ENCODE measurements at regions not wholly inside any gene's neighbourhood (a gene's known extent, or its start where the extent isn't known, plus 50 kb on each side); places are given as distances from the start of the nearest gene placed in this dataset.
A peak's percentile ranks its signal among the peaks of the same experiment; 100 is the strongest.
"Not testable (repeated sequence)": the region's sequence is repeated elsewhere in the genome, so short reads cannot be mapped to it uniquely, and the experiment has no call there.

GRCh38 chr12:127810459-127810858, 456.5 kb upstream of the TMEM132C start:
- WGBS (ENCODE audit: insufficient coverage) = 20% methylated on average over 2 of the region's 4 CpGs
- H3K36me3 ChIP-seq (ENCODE audit: control insufficient read depth in 4 of 4, insufficient read depth in 4 of 4, low read length in 3 of 4); POLR2A ChIA-PET; H3K27me3 ChIP-seq (replicated peaks in 2 of 5; ENCODE audit: control insufficient read depth in 4 of 5, insufficient read depth in 5 of 5, low read length in 4 of 5); H3K9me3 ChIP-seq (ENCODE audit: control extremely low read depth in 1 of 5, control insufficient read depth in 4 of 5, insufficient read depth in 2 of 5, low read depth in 1 of 5, low read length in 4 of 5); H3K4me3 ChIP-seq (ENCODE audit: control insufficient read depth in 1 of 7, extremely low read depth in 1 of 7, insufficient read depth in 4 of 7, low read depth in 2 of 7, low read length in 6 of 7); DNase-seq: not testable (repeated sequence)
- peak overlapping the region in 1 of 2 experiments; percentile 62 for H3K27ac ChIP-seq (ENCODE audit: insufficient read depth in 1 of 2, low read depth in 1 of 2, low read length in 2 of 2, poor library complexity in 1 of 2, severe bottlenecking in 2 of 2)
- H3K4me1 ChIP-seq (ENCODE audit: control extremely low read depth in 1 of 4, control insufficient read depth in 4 of 4, insufficient read depth in 4 of 4, low read length in 3 of 4) = peaks cover 0 to 16% (median 0%) of the 10 kb centered on the region in 4 experiments
- CTCF ChIA-PET = interaction anchor here (1.2 to 1.5 kb wide), 2 partner anchors 10 to 48 kb away, joined by 3 to 6 read pairs; no protein-coding TSS in a partner anchor

- 34% methylated on average over 7 of the region's 7 CpGs for WGBS (ENCODE audit: insufficient coverage)
- peaks cover 0 to 16% (median 0%) of the 10 kb centered on the region in 4 experiments for H3K4me1 ChIP-seq (ENCODE audit: control extremely low read depth in 1 of 4, control insufficient read depth in 4 of 4, insufficient read depth in 4 of 4, low read length in 3 of 4)
- H3K9me3 ChIP-seq (ENCODE audit: control extremely low read depth in 1 of 5, control insufficient read depth in 4 of 5, insufficient read depth in 2 of 5, low read depth in 1 of 5, low read length in 4 of 5) = peaks cover 0 to 2% (median 0%) of the 10 kb centered on the region in 5 experiments
- no peak overlapping the region for H3K27ac ChIP-seq (ENCODE audit: insufficient read depth in 1 of 2, low read depth in 1 of 2, low read length in 2 of 2, poor library complexity in 1 of 2, severe bottlenecking in 2 of 2)
- ChIA-PET POLR2A (no interaction called here), CTCF (interaction anchor here (1.3 kb wide), 1 partner anchor 134 kb away, joined by 3 read pairs; no protein-coding TSS in a partner anchor)
- H3K27me3 ChIP-seq (replicated peaks in 2 of 5; ENCODE audit: control insufficient read depth in 4 of 5, insufficient read depth in 5 of 5, low read length in 4 of 5) = no peaks in the 10 kb centered on the region
- no peaks in the 10 kb centered on the region for H3K36me3 ChIP-seq (ENCODE audit: control insufficient read depth in 4 of 4, insufficient read depth in 4 of 4, low read length in 3 of 4)
- no peak for DNase-seq
- H3K4me3 ChIP-seq (ENCODE audit: control insufficient read depth in 1 of 7, extremely low read depth in 1 of 7, insufficient read depth in 4 of 7, low read depth in 2 of 7, low read length in 6 of 7) = no peak overlapping the region
Observed at GRCh38 chr12:127811988-127812387, 455.0 kb upstream of the TMEM132C start.

GRCh38 chr12:127813147-127813546, 453.8 kb upstream of the TMEM132C start:
- no peak overlapping the region for H3K4me3 ChIP-seq (ENCODE audit: control insufficient read depth in 1 of 7, extremely low read depth in 1 of 7, insufficient read depth in 4 of 7, low read depth in 2 of 7, low read length in 6 of 7)
- no peaks in the 10 kb centered on the region for H3K36me3 ChIP-seq (ENCODE audit: control insufficient read depth in 4 of 4, insufficient read depth in 4 of 4, low read length in 3 of 4)
- DNase-seq = no peak
- H3K27me3 ChIP-seq (replicated peaks in 2 of 5; ENCODE audit: control insufficient read depth in 4 of 5, insufficient read depth in 5 of 5, low read length in 4 of 5) = no peaks in the 10 kb centered on the region
- WGBS (ENCODE audit: insufficient coverage) = 100% methylated on average over 1 of the region's 2 CpGs
- H3K9me3 ChIP-seq (ENCODE audit: control extremely low read depth in 1 of 5, control insufficient read depth in 4 of 5, insufficient read depth in 2 of 5, low read depth in 1 of 5, low read length in 4 of 5) = peaks cover 0 to 2% (median 0%) of the 10 kb centered on the region in 5 experiments
- POLR2A ChIA-PET = interaction anchor here (0.6 kb wide), 1 partner anchor 8 kb away, joined by 3 read pairs; no protein-coding TSS in a partner anchor
- CTCF ChIA-PET = interaction anchor here (1.3 kb wide), 1 partner anchor 135 kb away, joined by 3 read pairs; no protein-coding TSS in a partner anchor
- H3K27ac ChIP-seq (ENCODE audit: insufficient read depth in 1 of 2, low read depth in 1 of 2, low read length in 2 of 2, poor library complexity in 1 of 2, severe bottlenecking in 2 of 2) = no peak overlapping the region
- H3K4me1 ChIP-seq (ENCODE audit: control extremely low read depth in 1 of 4, control insufficient read depth in 4 of 4, insufficient read depth in 4 of 4, low read length in 3 of 4) = peaks cover 0 to 16% (median 0%) of the 10 kb centered on the region in 4 experiments

- DNase-seq = peak; percentile 3 to 45 (median 40)
- Histone ChIP-seq H3K4me3 (ENCODE audit: control insufficient read depth in 1 of 7, extremely low read depth in 1 of 7, insufficient read depth in 4 of 7, low read depth in 2 of 7, low read length in 6 of 7) (no peak overlapping the region), H3K4me1 (ENCODE audit: control extremely low read depth in 1 of 4, control insufficient read depth in 4 of 4, insufficient read depth in 4 of 4, low read length in 3 of 4) (no peaks in the 10 kb centered on the region), H3K27me3 (replicated peaks in 2 of 5; ENCODE audit: control insufficient read depth in 4 of 5, insufficient read depth in 5 of 5, low read length in 4 of 5) (no peaks in the 10 kb centered on the region), H3K27ac (ENCODE audit: insufficient read depth in 1 of 2, low read depth in 1 of 2, low read length in 2 of 2, poor library complexity in 1 of 2, severe bottlenecking in 2 of 2) (no peak overlapping the region), H3K9me3 (ENCODE audit: control extremely low read depth in 1 of 5, control insufficient read depth in 4 of 5, insufficient read depth in 2 of 5, low read depth in 1 of 5, low read length in 4 of 5) (peaks cover 0 to 2% (median 0%) of the 10 kb centered on the region in 5 experiments), H3K36me3 (ENCODE audit: control insufficient read depth in 4 of 4, insufficient read depth in 4 of 4, low read length in 3 of 4) (no peaks in the 10 kb centered on the region)
- CTCF ChIA-PET = no interaction called here
- WGBS (ENCODE audit: insufficient coverage) = 100% methylated on average over 2 of the region's 4 CpGs
- POLR2A ChIA-PET = no interaction called here
Observed at GRCh38 chr12:127819056-127819455, 447.9 kb upstream of the TMEM132C start.

- no peak for DNase-seq
- 82% methylated on average over 3 of the region's 4 CpGs for WGBS (ENCODE audit: insufficient coverage)
- H3K4me3 ChIP-seq (ENCODE audit: control insufficient read depth in 1 of 7, extremely low read depth in 1 of 7, insufficient read depth in 4 of 7, low read depth in 2 of 7, low read length in 6 of 7) = no peak overlapping the region
- H3K27ac ChIP-seq (ENCODE audit: insufficient read depth in 1 of 2, low read depth in 1 of 2, low read length in 2 of 2, poor library complexity in 1 of 2, severe bottlenecking in 2 of 2) = no peak overlapping the region
- H3K36me3 ChIP-seq (ENCODE audit: control insufficient read depth in 4 of 4, insufficient read depth in 4 of 4, low read length in 3 of 4) = no peaks in the 10 kb centered on the region
- H3K27me3 ChIP-seq (replicated peaks in 2 of 5; ENCODE audit: control insufficient read depth in 4 of 5, insufficient read depth in 5 of 5, low read length in 4 of 5) = no peaks in the 10 kb centered on the region
- peaks cover 0 to 4% (median 2%) of the 10 kb centered on the region in 5 experiments for H3K9me3 ChIP-seq (ENCODE audit: control extremely low read depth in 1 of 5, control insufficient read depth in 4 of 5, insufficient read depth in 2 of 5, low read depth in 1 of 5, low read length in 4 of 5)
- POLR2A ChIA-PET = no interaction called here
- CTCF ChIA-PET = no interaction called here
- no peaks in the 10 kb centered on the region for H3K4me1 ChIP-seq (ENCODE audit: control extremely low read depth in 1 of 4, control insufficient read depth in 4 of 4, insufficient read depth in 4 of 4, low read length in 3 of 4)
Observed at GRCh38 chr12:127820271-127820670, 446.7 kb upstream of the TMEM132C start.

GRCh38 chr12:127820846-127821245, 446.1 kb upstream of the TMEM132C start:
- 97% methylated on average over 7 of the region's 7 CpGs for WGBS (ENCODE audit: insufficient coverage)
- no peak overlapping the region for H3K27ac ChIP-seq (ENCODE audit: insufficient read depth in 1 of 2, low read depth in 1 of 2, low read length in 2 of 2, poor library complexity in 1 of 2, severe bottlenecking in 2 of 2)
- DNase-seq = no peak
- H3K27me3 ChIP-seq (replicated peaks in 2 of 5; ENCODE audit: control insufficient read depth in 4 of 5, insufficient read depth in 5 of 5, low read length in 4 of 5) = no peaks in the 10 kb centered on the region
- H3K4me1 ChIP-seq (ENCODE audit: control extremely low read depth in 1 of 4, control insufficient read depth in 4 of 4, insufficient read depth in 4 of 4, low read length in 3 of 4) = no peaks in the 10 kb centered on the region
- H3K4me3 ChIP-seq (ENCODE audit: control insufficient read depth in 1 of 7, extremely low read depth in 1 of 7, insufficient read depth in 4 of 7, low read depth in 2 of 7, low read length in 6 of 7) = no peak overlapping the region
- POLR2A ChIA-PET = interaction anchor here (0.6 kb wide), 1 partner anchor 8 kb away, joined by 3 read pairs; no protein-coding TSS in a partner anchor
- H3K36me3 ChIP-seq (ENCODE audit: control insufficient read depth in 4 of 4, insufficient read depth in 4 of 4, low read length in 3 of 4) = no peaks in the 10 kb centered on the region
- H3K9me3 ChIP-seq (ENCODE audit: control extremely low read depth in 1 of 5, control insufficient read depth in 4 of 5, insufficient read depth in 2 of 5, low read depth in 1 of 5, low read length in 4 of 5) = peaks cover 0 to 4% (median 1%) of the 10 kb centered on the region in 5 experiments
- CTCF ChIA-PET = no interaction called here

GRCh38 chr12:127822809-127823411, 444.1 kb upstream of the TMEM132C start:
- Histone ChIP-seq H3K4me1 (ENCODE audit: control extremely low read depth in 1 of 4, control insufficient read depth in 4 of 4, insufficient read depth in 4 of 4, low read length in 3 of 4) (no peaks in the 10 kb centered on the region), H3K36me3 (ENCODE audit: control insufficient read depth in 4 of 4, insufficient read depth in 4 of 4, low read length in 3 of 4) (no peaks in the 10 kb centered on the region), H3K27me3 (replicated peaks in 2 of 5; ENCODE audit: control insufficient read depth in 4 of 5, insufficient read depth in 5 of 5, low read length in 4 of 5) (no peaks in the 10 kb centered on the region), H3K4me3 (ENCODE audit: control insufficient read depth in 1 of 7, extremely low read depth in 1 of 7, insufficient read depth in 4 of 7, low read depth in 2 of 7, low read length in 6 of 7) (no peak overlapping the region), H3K9me3 (ENCODE audit: control extremely low read depth in 1 of 5, control insufficient read depth in 4 of 5, insufficient read depth in 2 of 5, low read depth in 1 of 5, low read length in 4 of 5) (peaks cover 0 to 6% (median 4%) of the 10 kb centered on the region in 5 experiments), H3K27ac (ENCODE audit: insufficient read depth in 1 of 2, low read depth in 1 of 2, low read length in 2 of 2, poor library complexity in 1 of 2, severe bottlenecking in 2 of 2) (no peak overlapping the region)
- no peak for DNase-seq
- ChIA-PET CTCF (no interaction called here), POLR2A (no interaction called here)
- 91% methylated on average over 5 of the region's 6 CpGs for WGBS (ENCODE audit: insufficient coverage)

Measured in common myeloid progenitor, CD34-positive (primary cell).